MM.1S (cell line): ENCODE measurements at regions not wholly inside any gene's neighbourhood (a gene's known extent, or its start where the extent isn't known, plus 50 kb on each side); places are given as distances from the start of the nearest gene placed in this dataset.

Experiments
- EZH2 ChIP-seq: fragments of 300-600 bp; sonication (generic); optimal IDR thresholded peaks from 2 replicates; pipeline ENCODE3; 2017; ENCODE audit warnings: low read depth, mild to moderate bottlenecking, antibody characterized with exemption, low read length, mixed read lengths
- EZH2phosphoT487 ChIP-seq: fragments of 300-600 bp; sonication (generic); IDR thresholded peaks from 2 replicates; pipeline ENCODE4 v1.6.1; 2018; ENCODE audit warnings: antibody characterized with exemption, low read length
- TF ChIP-seq, protein P1 (sequence below): fragments of 300-600 bp; sonication (generic); IDR thresholded peaks from 2 replicates; pipeline ENCODE4 v1.5.1; 2016; ENCODE audit warnings: antibody characterized with exemption, low read length, mixed read lengths

DNA sequence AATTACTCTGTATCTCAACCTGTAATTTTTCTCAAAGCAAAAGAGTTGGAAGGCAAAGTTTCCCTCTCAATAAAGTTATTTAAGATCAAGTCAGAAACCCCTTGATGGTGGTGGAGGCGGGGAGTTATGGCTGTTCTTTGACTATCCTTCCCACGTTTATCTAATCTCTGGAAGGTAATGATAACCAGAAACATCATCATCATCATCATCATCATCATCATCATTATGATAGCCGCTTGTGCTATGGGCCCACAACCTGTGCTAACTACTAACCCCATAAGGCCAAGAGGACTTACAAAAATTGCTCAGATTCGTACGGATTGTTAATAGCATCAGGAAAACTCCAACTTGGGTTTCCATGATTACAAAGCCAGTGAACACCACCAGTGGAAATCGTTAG lies 502.3 kb downstream of the SH2D4B start:
- TF ChIP-seq, protein P1, sequence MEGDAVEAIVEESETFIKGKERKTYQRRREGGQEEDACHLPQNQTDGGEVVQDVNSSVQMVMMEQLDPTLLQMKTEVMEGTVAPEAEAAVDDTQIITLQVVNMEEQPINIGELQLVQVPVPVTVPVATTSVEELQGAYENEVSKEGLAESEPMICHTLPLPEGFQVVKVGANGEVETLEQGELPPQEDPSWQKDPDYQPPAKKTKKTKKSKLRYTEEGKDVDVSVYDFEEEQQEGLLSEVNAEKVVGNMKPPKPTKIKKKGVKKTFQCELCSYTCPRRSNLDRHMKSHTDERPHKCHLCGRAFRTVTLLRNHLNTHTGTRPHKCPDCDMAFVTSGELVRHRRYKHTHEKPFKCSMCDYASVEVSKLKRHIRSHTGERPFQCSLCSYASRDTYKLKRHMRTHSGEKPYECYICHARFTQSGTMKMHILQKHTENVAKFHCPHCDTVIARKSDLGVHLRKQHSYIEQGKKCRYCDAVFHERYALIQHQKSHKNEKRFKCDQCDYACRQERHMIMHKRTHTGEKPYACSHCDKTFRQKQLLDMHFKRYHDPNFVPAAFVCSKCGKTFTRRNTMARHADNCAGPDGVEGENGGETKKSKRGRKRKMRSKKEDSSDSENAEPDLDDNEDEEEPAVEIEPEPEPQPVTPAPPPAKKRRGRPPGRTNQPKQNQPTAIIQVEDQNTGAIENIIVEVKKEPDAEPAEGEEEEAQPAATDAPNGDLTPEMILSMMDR = no peak
- TF ChIP-seq EZH2 (no peak), EZH2phosphoT487 (no peak)
